ENCODE measurements at regions not wholly inside any gene's neighbourhood (a gene's known extent, or its start where the extent isn't known, plus 50 kb on each side); places are given as distances from the start of the nearest gene placed in this dataset.

DNA sequence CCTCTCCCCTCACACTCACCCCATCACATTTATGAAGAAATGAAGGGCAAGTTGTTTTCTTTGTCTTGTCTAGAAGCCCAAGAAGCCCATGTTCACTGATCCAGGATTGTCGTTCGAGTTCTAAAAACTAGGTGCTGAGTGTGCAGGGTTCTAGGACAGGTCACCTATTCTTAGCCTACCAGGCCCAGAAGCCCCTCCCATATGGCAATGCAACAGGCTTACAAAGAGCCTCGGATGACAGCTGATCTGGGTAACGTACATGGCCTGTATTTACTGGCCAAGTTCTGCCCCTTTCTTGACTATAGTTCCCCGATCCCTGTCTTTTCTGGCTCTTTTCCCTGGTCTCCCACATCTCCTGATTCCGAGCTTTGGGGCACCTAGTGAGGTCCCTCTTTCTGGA lies 160.9 kb downstream of the FZD1 start:
- no peak for TF ChIP-seq CTCF (IDR thresholded peaks at IDR 0.05)
- no peak for TF ChIP-seq POLR2A (IDR thresholded peaks at IDR 0.05)
